Natural killer cell (primary cell): ENCODE measurements at regions not wholly inside any gene's neighbourhood (a gene's known extent, or its start where the extent isn't known, plus 50 kb on each side); places are given as distances from the start of the nearest gene placed in this dataset.

Experiments used
- ATAC-seq, 3 donors: fragments of 150-1000 bp in 2 of 3; fragments of 200-7000 bp in 1 of 3; cut with Tn5 transposase; 1 replicate in 1 of 3; 2 replicates in 2 of 3; pipeline ENCODE4 v1.10.0; 2021; ENCODE audit warnings: mild to moderate bottlenecking in 2 of 3, moderate library complexity in 2 of 3
- DNase-seq, 2 donors: peaks; one replicate each; pipeline versions ENCODE4 v3.0.0 to v3.0.0-alpha.2; 2013 to 2021; ENCODE audit warnings: mixed read lengths in 1 of 2
- H3K27ac ChIP-seq: one replicate; pipeline ENCODE4 v1.5.1; 2013; ENCODE audit warnings: mild to moderate bottlenecking, low read length
- H3K27me3 ChIP-seq: one replicate; pipeline ENCODE4 v1.6.1; 2013; ENCODE audit warnings: low read length; ENCODE audit not compliant: control insufficient read depth, insufficient read depth
- H3K36me3 ChIP-seq: one replicate; pipeline ENCODE4 v1.6.1; 2013; ENCODE audit warnings: low read length; ENCODE audit not compliant: control insufficient read depth, insufficient read depth
- H3K4me1 ChIP-seq: one replicate; pipeline ENCODE4 v1.6.1; 2013; ENCODE audit warnings: low read length; ENCODE audit not compliant: control insufficient read depth, insufficient read depth
- H3K4me3 ChIP-seq: one replicate; pipeline ENCODE4 v1.5.1; 2013; ENCODE audit warnings: low read length
- H3K9me3 ChIP-seq: one replicate; pipeline ENCODE4 v1.6.1; 2013; ENCODE audit warnings: low read length; ENCODE audit not compliant: control insufficient read depth, insufficient read depth
- H3K27ac Mint-ChIP-seq, 2 donors: one replicate each; pipeline ENCODE4 v1.8.0; 2022; ENCODE audit warnings: mild to moderate bottlenecking in 2 of 2, mixed read lengths in 2 of 2, moderate library complexity in 1 of 2
- H3K27me3 Mint-ChIP-seq, 2 donors: one replicate each; pipeline ENCODE4 v1.8.0; 2022; ENCODE audit warnings: low read depth in 2 of 2, mixed read lengths in 2 of 2
- H3K36me3 Mint-ChIP-seq: one replicate; pipeline ENCODE4 v1.8.0; 2022; ENCODE audit warnings: mixed read lengths
- H3K4me1 Mint-ChIP-seq, 2 donors: one replicate each; pipeline ENCODE4 v1.8.0; 2022; ENCODE audit warnings: mixed read lengths in 2 of 2
- H3K4me3 Mint-ChIP-seq: one replicate; pipeline ENCODE4 v1.8.0; 2022; ENCODE audit warnings: mild to moderate bottlenecking, moderate library complexity, mixed read lengths
- H3K9me3 Mint-ChIP-seq, 2 donors: one replicate each; pipeline ENCODE4 v1.8.0; 2022; ENCODE audit warnings: mixed read lengths in 2 of 2
- CTCF ChIP-seq: fragments of 200-600 bp; IDR thresholded peaks from one replicate; pipeline ENCODE4 v1.8.0; 2022; ENCODE audit warnings: antibody characterized with exemption
- WGBS: methylation state at CpG from one replicate; pipeline ENCODE4 v1.1.7; 2013; ENCODE audit warnings: missing lambda C conversion rate; ENCODE audit not compliant: insufficient coverage; 5-methylcytosine and 5-hydroxymethylcytosine counted together
- intact Hi-C: fragments of 100-400 bp; cut with micrococcal nuclease; formaldehyde crosslinking; loops from one replicate; pipeline ENCODE4 v1.14.2; 2022

- H3K4me3 Mint-ChIP-seq, result peak overlapping the region; percentile 57
- no peaks in the 10 kb centered on the region for H3K27me3 Mint-ChIP-seq
- ATAC-seq, result peak; percentile 90 to 92 (median 91)
- H3K36me3 Mint-ChIP-seq, result no peaks in the 10 kb centered on the region
- DNase-seq, result peak in 1 of 2 donors; percentile 76
- Histone ChIP-seq H3K4me1 (peaks cover 11% of the 10 kb centered on the region), H3K9me3 (no peaks in the 10 kb centered on the region), H3K27me3 (no peaks in the 10 kb centered on the region), H3K4me3 (no peak overlapping the region), H3K27ac (peak overlapping the region; percentile 34), H3K36me3 (no peaks in the 10 kb centered on the region)
- TF ChIP-seq CTCF, result no peak
- H3K27ac Mint-ChIP-seq, result peak overlapping the region; percentile 36 to 52
- WGBS, result 1% methylated on average over 3 of the region's 5 CpGs
- peaks cover 33 to 37% of the 10 kb centered on the region in 2 donors for H3K4me1 Mint-ChIP-seq
- H3K9me3 Mint-ChIP-seq, result no peaks in the 10 kb centered on the region
- intact Hi-C loops, result loop anchor here (2.0 to 10.0 kb wide), 2 partner anchors 20 to 190 kb away; no protein-coding TSS in a partner anchor
Measured at GRCh38 chr12:89245090-89245489, 107.2 kb downstream of the DUSP6 start.

- Mint-ChIP-seq H3K27me3 (no peaks in the 10 kb centered on the region), H3K36me3 (no peaks in the 10 kb centered on the region), H3K9me3 (no peaks in the 10 kb centered on the region), H3K4me1 (peaks cover 29 to 33% of the 10 kb centered on the region in 2 donors), H3K27ac (peak overlapping the region; percentile 36 to 52), H3K4me3 (peak overlapping the region; percentile 57)
- no peaks in the 10 kb centered on the region for H3K9me3 ChIP-seq
- H3K36me3 ChIP-seq, result no peaks in the 10 kb centered on the region
- peak; percentile 65 to 82 (median 69) for ATAC-seq
- H3K4me3 ChIP-seq, result no peak overlapping the region
- TF ChIP-seq CTCF, result no peak
- intact Hi-C loops, result loop anchor here (2.0 to 10.0 kb wide), 2 partner anchors 20 to 190 kb away; no protein-coding TSS in a partner anchor
- peak overlapping the region; percentile 34 for H3K27ac ChIP-seq
- 4% methylated on average over 3 of the region's 3 CpGs for WGBS
- peaks cover 11% of the 10 kb centered on the region for H3K4me1 ChIP-seq
- no peaks in the 10 kb centered on the region for H3K27me3 ChIP-seq
- peak in 1 of 2 donors; percentile 44 for DNase-seq
Measured at GRCh38 chr12:89244536-89244935, 107.8 kb downstream of the DUSP6 start.

GRCh38 chr12:89243771-89244170 is 108.5 kb downstream of the DUSP6 start:
- H3K9me3 Mint-ChIP-seq, result no peaks in the 10 kb centered on the region
- peaks cover 29 to 33% of the 10 kb centered on the region in 2 donors for H3K4me1 Mint-ChIP-seq
- Histone ChIP-seq H3K4me1 (peaks cover 11% of the 10 kb centered on the region), H3K9me3 (no peaks in the 10 kb centered on the region), H3K36me3 (no peaks in the 10 kb centered on the region), H3K27me3 (no peaks in the 10 kb centered on the region), H3K4me3 (no peak overlapping the region), H3K27ac (no peak overlapping the region)
- ATAC-seq (no peak), DNase-seq (no peak)
- TF ChIP-seq CTCF, result no peak
- no peaks in the 10 kb centered on the region for H3K36me3 Mint-ChIP-seq
- H3K27ac Mint-ChIP-seq, result peak overlapping the region; percentile 36 to 52
- H3K4me3 Mint-ChIP-seq, result no peak overlapping the region
- 91% methylated on average over 1 of the region's 1 CpG for WGBS
- H3K27me3 Mint-ChIP-seq, result no peaks in the 10 kb centered on the region
- intact Hi-C loops, result loop anchor here (2.0 to 10.0 kb wide), 2 partner anchors 19 to 189 kb away; no protein-coding TSS in a partner anchor

GRCh38 chr12:89239534-89239933 is 112.8 kb downstream of the DUSP6 start:
- 91% methylated on average over 1 of the region's 2 CpGs for WGBS
- H3K9me3 Mint-ChIP-seq, result peaks cover 0 to 9% of the 10 kb centered on the region in 2 donors

More at GRCh38 chr12:89239534-89239933, 112.8 kb downstream of the DUSP6 start:
- Mint-ChIP-seq H3K27me3 (no peaks in the 10 kb centered on the region), H3K4me1 (peaks cover 42 to 49% of the 10 kb centered on the region in 2 donors), H3K36me3 (no peaks in the 10 kb centered on the region), H3K4me3 (no peak overlapping the region), H3K27ac (no peak overlapping the region)
- H3K9me3 ChIP-seq, result no peaks in the 10 kb centered on the region
- TF ChIP-seq CTCF, result no peak
- no peaks in the 10 kb centered on the region for H3K36me3 ChIP-seq
- H3K4me3 ChIP-seq, result no peak overlapping the region
- ATAC-seq (no peak), DNase-seq (no peak)
- peaks cover 10% of the 10 kb centered on the region for H3K4me1 ChIP-seq
- intact Hi-C loops, result no loop called here
- H3K27ac ChIP-seq, result no peak overlapping the region
- no peaks in the 10 kb centered on the region for H3K27me3 ChIP-seq
